IPS DF 6.9 (cell line): ENCODE measurements at regions not wholly inside any gene's neighbourhood (a gene's known extent, or its start where the extent isn't known, plus 50 kb on each side); places are given as distances from the start of the nearest gene placed in this dataset.

Experiments
- DNase-seq: peaks from one replicate; pipeline ENCODE4 v3.0.0-alpha.2; 2013; ENCODE audit warnings: low read depth, low spot score
- H3K27ac ChIP-seq: one replicate; pipeline ENCODE4 v1.5.1; 2013; ENCODE audit warnings: low read length, control low read depth
- H3K27me3 ChIP-seq: 2 replicates; pipeline ENCODE4 v1.6.1; 2013; ENCODE audit warnings: mild to moderate bottlenecking, low read length; ENCODE audit not compliant: control insufficient read depth, insufficient read depth
- H3K36me3 ChIP-seq: 2 replicates; pipeline ENCODE4 v1.6.1; 2013; ENCODE audit warnings: low read length; ENCODE audit not compliant: control insufficient read depth, insufficient read depth
- H3K4me1 ChIP-seq: 2 replicates; pipeline ENCODE4 v1.6.1; 2013; ENCODE audit warnings: low read length; ENCODE audit not compliant: control insufficient read depth, insufficient read depth
- H3K4me3 ChIP-seq: 2 replicates; pipeline ENCODE4 v1.5.1; 2013; ENCODE audit warnings: mild to moderate bottlenecking, low read length
- H3K9me3 ChIP-seq: 2 replicates; pipeline ENCODE4 v1.6.1; 2013; ENCODE audit warnings: low read length, inconsistent platforms; ENCODE audit not compliant: control insufficient read depth, insufficient read depth
- WGBS: extraction: QIAGEN DNeasy Blood & Tissue Kit; methylation state at CpG from one replicate; pipeline ENCODE4 v1.1.7; 2013; ENCODE audit warnings: mixed read lengths, missing lambda C conversion rate; ENCODE audit not compliant: insufficient read length, insufficient coverage; 5-methylcytosine and 5-hydroxymethylcytosine counted together

- Histone ChIP-seq H3K27ac (no peak overlapping the region), H3K27me3 (no peaks in the 10 kb centered on the region), H3K9me3 (no peaks in the 10 kb centered on the region), H3K4me3 (no peak overlapping the region), H3K4me1 (no peaks in the 10 kb centered on the region; the same call in 1 of the 2 replicates), H3K36me3 (no peaks in the 10 kb centered on the region)
- no CpG with 5 or more reads among the region's 5 CpGs for WGBS
- DNase-seq, result no peak
Observed at GRCh38 chr20:53828088-53828681, 234.5 kb upstream of the ZNF217 start.

GRCh38 chr20:53827292-53828087 is 233.9 kb upstream of the ZNF217 start:
- no peaks in the 10 kb centered on the region for H3K9me3 ChIP-seq
- H3K4me1 ChIP-seq, result no peaks in the 10 kb centered on the region; the same call in 1 of the 2 replicates
- no peak overlapping the region for H3K27ac ChIP-seq
- DNase-seq, result no peak
- no peak overlapping the region for H3K4me3 ChIP-seq
- H3K36me3 ChIP-seq, result no peaks in the 10 kb centered on the region
- no CpG with 5 or more reads among the region's 4 CpGs for WGBS
- no peaks in the 10 kb centered on the region for H3K27me3 ChIP-seq

GRCh38 chr20:53826597-53827291 is 233.1 kb upstream of the ZNF217 start:
- H3K27me3 ChIP-seq, result no peaks in the 10 kb centered on the region
- DNase-seq, result no peak
- no peaks in the 10 kb centered on the region for H3K36me3 ChIP-seq
- no peaks in the 10 kb centered on the region; the same call in 1 of the 2 replicates for H3K4me1 ChIP-seq
- no peaks in the 10 kb centered on the region for H3K9me3 ChIP-seq
- no peak overlapping the region for H3K4me3 ChIP-seq
- H3K27ac ChIP-seq, result no peak overlapping the region
- WGBS, result no CpG with 5 or more reads among the region's 5 CpGs

GRCh38 chr20:53826090-53826489 is 232.5 kb upstream of the ZNF217 start:
- Histone ChIP-seq H3K36me3 (no peaks in the 10 kb centered on the region), H3K27ac (no peak overlapping the region), H3K9me3 (no peaks in the 10 kb centered on the region), H3K4me1 (no peaks in the 10 kb centered on the region; the same call in 1 of the 2 replicates), H3K4me3 (no peak overlapping the region), H3K27me3 (no peaks in the 10 kb centered on the region)
- WGBS, result no CpG with 5 or more reads among the region's 2 CpGs
- no peak for DNase-seq

GRCh38 chr20:53825282-53825681 is 231.6 kb upstream of the ZNF217 start:
- Histone ChIP-seq H3K4me1 (no peaks in the 10 kb centered on the region; the same call in 1 of the 2 replicates), H3K4me3 (no peak overlapping the region), H3K27me3 (no peaks in the 10 kb centered on the region), H3K36me3 (no peaks in the 10 kb centered on the region), H3K27ac (no peak overlapping the region), H3K9me3 (no peaks in the 10 kb centered on the region)
- DNase-seq, result no peak
- no CpG with 5 or more reads among the region's 4 CpGs for WGBS

- no CpG with 5 or more reads among the region's 4 CpGs for WGBS
- DNase-seq, result no peak
- Histone ChIP-seq H3K27me3 (no peaks in the 10 kb centered on the region), H3K27ac (no peak overlapping the region), H3K4me1 (no peaks in the 10 kb centered on the region; the same call in 1 of the 2 replicates), H3K9me3 (no peaks in the 10 kb centered on the region), H3K36me3 (no peaks in the 10 kb centered on the region), H3K4me3 (no peak overlapping the region)
Observed at GRCh38 chr20:53824779-53825178, 231.1 kb upstream of the ZNF217 start.

- no peak overlapping the region for H3K27ac ChIP-seq
- no peak overlapping the region for H3K4me3 ChIP-seq
- no peaks in the 10 kb centered on the region; the same call in 1 of the 2 replicates for H3K4me1 ChIP-seq
- H3K9me3 ChIP-seq, result no peaks in the 10 kb centered on the region
- H3K27me3 ChIP-seq, result no peaks in the 10 kb centered on the region
- H3K36me3 ChIP-seq, result no peaks in the 10 kb centered on the region
- no peak for DNase-seq
- no CpG with 5 or more reads among the region's 6 CpGs for WGBS
Observed at GRCh38 chr20:53823121-53823764, 229.6 kb upstream of the ZNF217 start.

- H3K9me3 ChIP-seq, result no peaks in the 10 kb centered on the region
- no peaks in the 10 kb centered on the region for H3K36me3 ChIP-seq
- H3K4me3 ChIP-seq, result no peak overlapping the region
- WGBS, result no CpG with 5 or more reads among the region's 5 CpGs
- no peaks in the 10 kb centered on the region for H3K27me3 ChIP-seq
- DNase-seq, result no peak
- no peaks in the 10 kb centered on the region for H3K4me1 ChIP-seq
- no peak overlapping the region for H3K27ac ChIP-seq
Observed at GRCh38 chr20:53822534-53822933, 228.9 kb upstream of the ZNF217 start.

GRCh38 chr20:53819973-53820451 is 226.4 kb upstream of the ZNF217 start:
- H3K4me1 ChIP-seq, result no peaks in the 10 kb centered on the region
- H3K27me3 ChIP-seq, result no peaks in the 10 kb centered on the region
- H3K36me3 ChIP-seq, result no peaks in the 10 kb centered on the region
- no peak overlapping the region for H3K27ac ChIP-seq
- no peak for DNase-seq
- H3K9me3 ChIP-seq, result no peaks in the 10 kb centered on the region
- no CpG with 5 or more reads among the region's 7 CpGs for WGBS
- no peak overlapping the region for H3K4me3 ChIP-seq

- Histone ChIP-seq H3K27me3 (no peaks in the 10 kb centered on the region), H3K4me1 (no peaks in the 10 kb centered on the region), H3K9me3 (no peaks in the 10 kb centered on the region), H3K4me3 (no peak overlapping the region), H3K27ac (no peak overlapping the region), H3K36me3 (no peaks in the 10 kb centered on the region)
- DNase-seq, result no peak
Observed at GRCh38 chr20:53818457-53819177, 225.0 kb upstream of the ZNF217 start.
